ENCODE measurements at regions not wholly inside any gene's neighbourhood (a gene's known extent, or its start where the extent isn't known, plus 50 kb on each side); places are given as distances from the start of the nearest gene placed in this dataset.

DNA sequence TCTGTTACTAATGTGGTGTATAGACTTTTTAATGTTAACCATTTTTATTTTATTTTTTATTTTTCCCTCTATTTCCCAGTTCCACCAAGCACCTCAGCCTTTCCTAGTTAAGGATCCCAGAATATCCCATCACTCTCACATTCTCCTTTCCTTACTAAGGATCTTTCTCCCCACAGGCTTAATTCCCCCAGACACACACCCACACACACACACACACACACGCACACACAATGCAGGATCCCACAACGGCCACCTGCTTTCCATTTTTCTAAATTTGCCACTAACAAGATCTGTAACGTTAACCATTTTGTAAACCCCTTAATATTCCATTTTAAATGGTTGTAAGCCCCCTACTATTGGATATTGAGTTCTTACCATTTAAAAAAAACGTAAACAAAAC, 404.1 kb downstream of the ZIC1 start:
- Histone ChIP-seq H3K4me2 (ENCODE audit: control insufficient read depth, extremely low read depth, insufficient read depth, low read depth, low read length) (no peak overlapping the region), H3K9me1 (ENCODE audit: control insufficient read depth, extremely low read depth, insufficient read depth, low read length) (no peaks in the 10 kb centered on the region), H2AFZ (ENCODE audit: control insufficient read depth, low read length) (no peak overlapping the region), H3K36me3 (ENCODE audit: control insufficient read depth in 2 of 2, extremely low read depth in 1 of 2, insufficient read depth in 2 of 2, low read length in 2 of 2) (no peaks in the 10 kb centered on the region), H3K9me3 (ENCODE audit: control insufficient read depth, low read depth, low read length) (no peaks in the 10 kb centered on the region), H3K4me3 (ENCODE audit: control insufficient read depth in 2 of 3, extremely low read depth in 1 of 3, insufficient read depth in 2 of 3, low read depth in 1 of 3, low read length in 3 of 3) (no peak overlapping the region), H3K79me2 (ENCODE audit: control insufficient read depth, insufficient read depth, low read length) (no peaks in the 10 kb centered on the region), H4K20me1 (ENCODE audit: control insufficient read depth, extremely low read depth, insufficient read depth, low read length) (no peaks in the 10 kb centered on the region), H3K4me1 (ENCODE audit: control insufficient read depth, extremely low read depth, insufficient read depth, low read length) (no peaks in the 10 kb centered on the region), H3K27ac (ENCODE audit: control insufficient read depth, insufficient read depth, low read length) (no peak overlapping the region), H3K27me3 (ENCODE audit: control insufficient read depth, extremely low read depth, insufficient read depth, low read length) (no peaks in the 10 kb centered on the region), H3K9ac (ENCODE audit: control insufficient read depth, extremely low read depth, insufficient read depth, low read length) (no peak overlapping the region)
- dilution Hi-C loops (cut with MboI; ENCODE audit: extremely low pct_ligation_motif_present, low sequenced_read_pairs), result no loop called here
- FAIRE-seq (no peak), DNase-seq (ENCODE audit: low read depth, low spot score) (no peak)
- no peak for TF ChIP-seq EZH2 (IDR thresholded peaks at IDR 0.05; ENCODE audit: low read length)
- TF ChIP-seq, protein P1, sequence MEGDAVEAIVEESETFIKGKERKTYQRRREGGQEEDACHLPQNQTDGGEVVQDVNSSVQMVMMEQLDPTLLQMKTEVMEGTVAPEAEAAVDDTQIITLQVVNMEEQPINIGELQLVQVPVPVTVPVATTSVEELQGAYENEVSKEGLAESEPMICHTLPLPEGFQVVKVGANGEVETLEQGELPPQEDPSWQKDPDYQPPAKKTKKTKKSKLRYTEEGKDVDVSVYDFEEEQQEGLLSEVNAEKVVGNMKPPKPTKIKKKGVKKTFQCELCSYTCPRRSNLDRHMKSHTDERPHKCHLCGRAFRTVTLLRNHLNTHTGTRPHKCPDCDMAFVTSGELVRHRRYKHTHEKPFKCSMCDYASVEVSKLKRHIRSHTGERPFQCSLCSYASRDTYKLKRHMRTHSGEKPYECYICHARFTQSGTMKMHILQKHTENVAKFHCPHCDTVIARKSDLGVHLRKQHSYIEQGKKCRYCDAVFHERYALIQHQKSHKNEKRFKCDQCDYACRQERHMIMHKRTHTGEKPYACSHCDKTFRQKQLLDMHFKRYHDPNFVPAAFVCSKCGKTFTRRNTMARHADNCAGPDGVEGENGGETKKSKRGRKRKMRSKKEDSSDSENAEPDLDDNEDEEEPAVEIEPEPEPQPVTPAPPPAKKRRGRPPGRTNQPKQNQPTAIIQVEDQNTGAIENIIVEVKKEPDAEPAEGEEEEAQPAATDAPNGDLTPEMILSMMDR (optimal IDR thresholded peaks at IDR 0.05 in 1 of 3, IDR thresholded peaks at IDR 0.05 in 1 of 3, conservative IDR thresholded peaks at IDR 0.05 in 1 of 3; ENCODE audit: extremely low read depth in 1 of 3, insufficient read depth in 2 of 3, low read length in 3 of 3), result no peak

DNA sequence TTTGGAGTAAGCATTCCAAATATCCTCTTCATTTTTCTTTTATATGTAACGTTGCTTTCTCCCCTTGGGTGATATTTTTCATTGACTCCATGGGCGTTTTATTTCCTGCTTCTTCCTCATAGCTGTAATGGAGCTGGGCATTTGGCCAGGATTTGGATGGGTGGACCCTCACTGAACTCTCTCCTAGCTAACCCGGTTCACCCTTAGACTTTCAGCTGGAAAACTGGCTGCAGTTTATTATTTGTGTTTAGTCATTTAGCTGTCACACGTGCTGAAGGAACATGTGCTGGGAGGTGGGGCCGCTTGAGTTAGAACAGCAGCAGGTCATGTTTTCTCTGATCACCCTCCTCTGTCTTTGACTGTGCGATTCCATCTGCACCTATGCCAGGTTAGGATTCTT, 407.6 kb downstream of the ZIC1 start:
- no peak overlapping the region for H3K4me3 ChIP-seq (ENCODE audit: control insufficient read depth in 2 of 3, extremely low read depth in 1 of 3, insufficient read depth in 2 of 3, low read depth in 1 of 3, low read length in 3 of 3)
- H3K9me3 ChIP-seq (ENCODE audit: control insufficient read depth, low read depth, low read length), result no peaks in the 10 kb centered on the region
- no peak overlapping the region for H3K4me2 ChIP-seq (ENCODE audit: control insufficient read depth, extremely low read depth, insufficient read depth, low read depth, low read length)
- FAIRE-seq (no peak), DNase-seq (ENCODE audit: low read depth, low spot score) (no peak)
- H4K20me1 ChIP-seq (ENCODE audit: control insufficient read depth, extremely low read depth, insufficient read depth, low read length), result no peaks in the 10 kb centered on the region
- no peak overlapping the region for H3K27ac ChIP-seq (ENCODE audit: control insufficient read depth, insufficient read depth, low read length)
- H3K79me2 ChIP-seq (ENCODE audit: control insufficient read depth, insufficient read depth, low read length), result no peaks in the 10 kb centered on the region
- H3K9ac ChIP-seq (ENCODE audit: control insufficient read depth, extremely low read depth, insufficient read depth, low read length), result no peak overlapping the region
- no peak overlapping the region for H2AFZ ChIP-seq (ENCODE audit: control insufficient read depth, low read length)
- H3K9me1 ChIP-seq (ENCODE audit: control insufficient read depth, extremely low read depth, insufficient read depth, low read length), result no peaks in the 10 kb centered on the region
- TF ChIP-seq EZH2 (IDR thresholded peaks at IDR 0.05; ENCODE audit: low read length), result no peak
- TF ChIP-seq, protein P1 (optimal IDR thresholded peaks at IDR 0.05 in 1 of 3, IDR thresholded peaks at IDR 0.05 in 1 of 3, conservative IDR thresholded peaks at IDR 0.05 in 1 of 3; ENCODE audit: extremely low read depth in 1 of 3, insufficient read depth in 2 of 3, low read length in 3 of 3), result no peak
- no peaks in the 10 kb centered on the region for H3K36me3 ChIP-seq (ENCODE audit: control insufficient read depth in 2 of 2, extremely low read depth in 1 of 2, insufficient read depth in 2 of 2, low read length in 2 of 2)
- H3K27me3 ChIP-seq (ENCODE audit: control insufficient read depth, extremely low read depth, insufficient read depth, low read length), result no peaks in the 10 kb centered on the region
- no peaks in the 10 kb centered on the region for H3K4me1 ChIP-seq (ENCODE audit: control insufficient read depth, extremely low read depth, insufficient read depth, low read length)
- dilution Hi-C loops (cut with MboI; ENCODE audit: extremely low pct_ligation_motif_present, low sequenced_read_pairs), result no loop called here

Measured in keratinocyte (primary cell).